Cerebellar cortex (tissue), 1 donor: ENCODE measurements at regions not wholly inside any gene's neighbourhood (a gene's known extent, or its start where the extent isn't known, plus 50 kb on each side); places are given as distances from the start of the nearest gene placed in this dataset.

ENCODE experiments used
- DNase-seq: peaks from one replicate; pipeline ENCODE4 v3.0.0-alpha.2; 2015; ENCODE audit warnings: low spot score

- no peak for DNase-seq
Observed at GRCh38 chr13:90403330-90404082, 944.0 kb upstream of the MIR17HG start.

DNA sequence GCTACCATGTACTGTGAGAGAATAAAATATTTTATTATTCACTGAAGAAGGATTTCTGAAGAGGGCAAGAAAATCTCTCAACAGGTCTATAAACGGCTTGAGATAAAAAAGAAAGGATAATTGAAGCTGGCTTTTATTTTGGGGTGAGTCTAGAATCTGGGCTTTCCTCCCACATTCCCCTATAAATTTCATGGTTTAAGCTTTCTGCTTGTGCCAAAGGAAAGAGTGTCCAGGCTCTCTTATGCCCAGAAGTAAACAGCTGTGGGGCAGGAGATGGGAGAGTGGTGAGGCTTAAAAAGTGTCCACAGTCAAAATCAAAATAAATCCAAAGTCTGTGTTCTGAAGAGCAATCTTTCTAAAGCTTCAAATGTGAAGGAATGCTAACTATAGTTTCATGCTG lies 942.2 kb upstream of the MIR17HG start:
- no peak for DNase-seq

DNA sequence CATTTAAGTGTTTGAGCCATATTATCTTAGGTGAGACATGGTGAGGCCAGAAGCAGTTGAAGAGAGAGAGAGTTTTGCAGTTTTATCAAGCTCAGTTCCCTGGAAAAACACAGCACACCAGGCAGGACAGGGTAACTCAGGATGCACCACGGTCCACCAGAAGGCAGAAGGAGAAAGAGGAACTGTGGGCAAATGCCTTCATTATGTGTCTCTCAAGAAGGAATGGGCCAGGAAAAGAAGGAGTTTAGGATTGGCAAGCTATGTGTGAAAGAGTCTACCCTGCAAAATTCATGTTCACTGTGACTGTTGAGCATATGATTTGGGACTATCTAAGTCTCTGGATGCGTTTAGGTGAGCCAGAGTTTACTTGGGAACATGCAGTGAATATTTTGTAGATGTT lies 934.5 kb upstream of the MIR17HG start:
- DNase-seq: no peak

DNA sequence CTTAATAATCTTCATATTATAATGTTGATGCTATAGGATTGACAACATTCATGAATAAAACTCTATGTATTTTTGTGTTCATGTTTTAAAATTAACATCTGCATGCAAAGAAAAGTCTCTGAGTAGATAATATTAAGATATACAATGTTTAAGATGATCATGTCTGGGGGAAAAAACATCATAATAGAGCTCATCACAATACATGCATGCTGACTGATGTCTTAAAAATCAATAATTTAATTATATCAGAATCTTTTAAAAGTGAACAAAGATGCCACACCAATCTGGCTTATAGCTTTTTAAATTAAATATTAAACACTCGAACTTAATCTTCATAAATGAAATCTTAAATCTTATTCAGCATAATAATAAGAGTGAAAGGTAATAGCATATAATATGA lies 933.9 kb upstream of the MIR17HG start:
- DNase-seq: no peak

DNA sequence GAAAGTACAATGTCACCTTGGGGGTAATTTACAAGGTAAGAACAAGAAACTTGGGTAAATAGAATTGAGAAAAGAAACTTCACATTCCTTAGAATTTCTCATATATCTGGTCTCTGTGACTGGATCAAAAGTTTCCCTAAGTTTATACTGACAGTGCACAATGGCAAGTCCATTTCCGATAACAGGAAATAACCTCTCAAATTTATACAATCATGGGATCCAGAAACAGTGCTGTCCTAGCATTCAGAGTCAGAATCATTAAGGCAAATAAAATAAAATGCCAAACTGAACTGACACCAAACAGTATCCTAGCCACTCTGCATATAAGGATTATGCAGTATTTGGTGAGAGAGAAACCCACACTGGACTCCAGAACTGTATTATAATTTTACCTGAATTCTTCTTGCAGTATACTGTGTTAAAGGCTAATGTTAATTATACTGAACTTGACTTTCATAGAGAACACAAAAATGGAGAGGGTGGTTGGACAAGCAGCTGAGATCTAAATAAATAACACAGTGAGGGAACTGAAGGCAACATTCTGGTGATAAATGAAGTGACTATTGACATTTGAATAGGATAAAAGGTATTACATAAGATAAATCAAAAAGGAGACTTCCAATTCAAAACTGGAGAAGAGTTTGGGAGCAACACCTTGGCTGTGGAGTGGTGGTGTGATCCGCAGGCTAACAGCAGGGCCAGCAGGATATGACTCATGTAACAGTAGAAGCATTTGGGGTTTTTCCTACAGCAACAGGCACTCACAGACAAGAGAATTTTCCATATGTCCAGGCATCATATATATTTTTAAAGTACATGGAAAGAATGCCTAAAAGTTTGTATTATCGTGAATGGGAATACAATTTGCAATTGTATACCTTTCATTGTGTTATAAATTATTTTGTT lies 932.5 kb upstream of the MIR17HG start:
- peak; percentile 61 for DNase-seq

DNA sequence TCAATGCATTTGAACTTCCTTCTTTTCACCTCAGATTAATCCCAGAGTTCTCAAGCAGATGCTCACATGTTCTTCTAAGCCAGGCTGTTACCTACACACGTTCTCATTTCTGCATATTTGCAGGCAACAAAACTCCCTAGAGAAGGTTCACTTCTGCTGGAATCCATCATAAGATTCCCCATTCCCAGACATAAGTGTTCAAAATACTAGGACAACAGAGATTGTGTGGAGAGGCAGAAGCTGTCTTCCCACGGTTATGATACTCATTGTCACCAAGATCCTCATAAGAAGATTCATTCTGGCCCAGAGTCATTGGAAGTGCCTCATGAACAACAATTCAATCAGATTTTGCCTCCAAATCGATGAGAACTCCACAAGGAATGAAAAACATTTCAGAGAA lies 931.6 kb upstream of the MIR17HG start:
- DNase-seq: peak; percentile 46

DNA sequence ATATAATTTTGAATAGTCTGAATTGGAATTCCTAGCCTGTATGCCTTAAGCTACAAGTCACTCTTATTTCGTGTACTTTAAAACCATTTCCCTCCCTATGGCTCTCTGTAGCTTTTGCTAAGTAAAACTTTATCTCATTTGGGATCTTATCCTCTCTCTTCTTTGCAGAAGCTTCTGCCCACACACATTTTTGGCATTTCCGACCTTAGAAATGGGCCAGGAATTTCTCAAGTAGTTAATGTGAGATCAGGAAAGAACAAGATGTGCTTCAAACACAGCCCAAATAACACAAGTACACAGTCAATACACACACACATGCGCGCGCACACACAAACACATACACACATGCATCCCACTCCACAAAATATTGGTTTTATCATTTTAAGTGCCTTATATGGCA lies 931.0 kb upstream of the MIR17HG start:
- DNase-seq: peak; percentile 67

- peak; percentile 56 for DNase-seq
Observed at GRCh38 chr13:90416938-90417337, 930.5 kb upstream of the MIR17HG start.

GRCh38 chr13:90420683-90421082 lies 926.8 kb upstream of the MIR17HG start:
- DNase-seq: no peak

GRCh38 chr13:90427322-90428272 lies 919.9 kb upstream of the MIR17HG start:
- no peak for DNase-seq

- DNase-seq: no peak
Observed at GRCh38 chr13:90428522-90429210, 918.8 kb upstream of the MIR17HG start.

DNA sequence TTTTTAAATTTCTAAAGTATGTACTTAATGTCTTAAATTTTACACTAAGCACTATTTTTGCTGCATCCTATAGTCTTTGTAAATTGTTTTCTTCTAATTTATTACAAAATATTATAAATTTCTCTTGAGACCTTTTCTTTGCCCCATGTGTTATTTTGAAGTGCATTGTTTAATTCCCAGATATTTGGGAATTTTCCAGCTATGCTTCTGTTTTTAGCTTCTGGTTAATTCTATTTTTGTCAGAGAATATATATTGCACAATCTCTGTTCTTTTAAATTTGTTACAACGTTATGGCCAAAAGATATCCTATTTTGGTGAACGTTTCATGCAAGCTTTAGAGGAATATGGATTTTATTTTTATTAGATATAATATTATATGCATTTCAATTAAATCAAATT lies 917.4 kb upstream of the MIR17HG start:
- no peak for DNase-seq

- no peak for DNase-seq
Observed at GRCh38 chr13:90436697-90437096, 910.8 kb upstream of the MIR17HG start.

DNA sequence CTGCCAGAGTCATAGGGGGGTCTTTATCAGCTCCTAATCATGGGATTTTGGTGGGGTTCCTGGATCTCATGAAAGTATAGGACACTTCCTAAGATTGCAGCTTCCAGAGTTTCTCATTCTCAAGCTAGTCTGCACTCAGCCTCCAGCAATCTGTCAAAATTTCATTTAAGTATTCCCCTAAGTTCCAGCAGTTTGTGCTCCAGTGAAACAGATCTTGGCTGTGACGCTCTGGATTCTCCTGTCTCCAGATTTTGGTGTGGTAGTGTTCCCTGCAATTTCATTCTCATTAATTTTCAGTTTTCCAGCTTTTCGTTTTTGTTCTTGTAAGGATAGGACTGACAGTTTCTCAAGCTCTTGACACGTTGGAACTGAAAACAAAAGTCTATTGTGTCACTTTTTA lies 908.9 kb upstream of the MIR17HG start:
- no peak for DNase-seq

DNA sequence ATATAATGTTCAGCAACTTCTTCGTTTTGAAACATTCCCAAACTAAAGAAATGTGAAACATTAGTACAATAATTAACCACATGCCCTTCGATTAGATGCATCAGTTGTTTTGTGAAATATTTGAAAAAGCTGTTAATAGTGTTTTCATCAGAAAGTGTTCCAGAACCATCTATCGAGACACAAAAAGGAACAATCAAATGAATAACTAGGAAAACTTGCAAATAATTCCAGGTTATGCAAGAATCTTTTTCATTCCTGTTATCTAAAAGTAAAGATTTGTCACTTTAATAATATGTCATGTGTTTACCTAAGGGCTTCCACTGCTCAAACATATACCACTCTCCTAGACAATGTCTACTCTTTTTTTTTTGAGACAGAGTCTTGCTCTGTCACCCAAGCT lies 904.2 kb upstream of the MIR17HG start:
- no peak for DNase-seq

DNA sequence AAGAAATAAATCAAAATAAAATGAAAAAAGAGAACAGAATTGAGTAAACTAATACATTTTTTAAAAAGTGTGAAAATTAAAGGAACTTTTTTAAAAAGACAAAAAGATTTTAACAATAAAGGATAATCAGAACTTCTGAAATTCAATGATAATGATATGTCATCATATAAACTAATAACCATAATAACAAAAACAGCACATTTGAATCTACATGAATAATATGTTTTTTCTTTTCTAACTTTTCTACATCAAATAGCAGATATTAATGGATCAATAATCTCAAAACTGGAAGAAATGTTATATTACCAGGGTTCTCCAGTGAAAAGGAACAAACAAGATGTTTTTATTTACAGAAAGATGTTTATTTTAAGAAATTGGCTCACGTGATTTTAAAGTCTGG lies 903.3 kb upstream of the MIR17HG start:
- DNase-seq: no peak

DNA sequence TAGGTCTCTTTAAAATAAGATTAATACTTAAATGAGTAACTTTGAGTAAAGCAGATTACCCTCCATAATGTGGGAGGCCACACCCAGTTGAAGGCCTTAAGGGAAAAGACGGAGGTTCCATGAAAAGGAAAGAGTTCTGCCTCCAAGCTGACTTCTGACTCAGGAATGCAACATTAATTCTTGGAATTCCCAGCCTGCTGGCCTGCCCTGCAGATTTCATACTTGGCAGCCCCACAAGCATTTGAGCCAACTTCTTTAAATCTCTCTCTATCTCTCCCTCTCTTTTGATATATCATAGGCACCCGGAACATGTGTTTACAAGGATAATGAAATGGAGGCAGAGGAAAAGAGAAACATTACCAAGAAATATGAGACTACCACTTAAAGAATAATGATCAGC lies 902.3 kb upstream of the MIR17HG start:
- peak; percentile 65 for DNase-seq

DNA sequence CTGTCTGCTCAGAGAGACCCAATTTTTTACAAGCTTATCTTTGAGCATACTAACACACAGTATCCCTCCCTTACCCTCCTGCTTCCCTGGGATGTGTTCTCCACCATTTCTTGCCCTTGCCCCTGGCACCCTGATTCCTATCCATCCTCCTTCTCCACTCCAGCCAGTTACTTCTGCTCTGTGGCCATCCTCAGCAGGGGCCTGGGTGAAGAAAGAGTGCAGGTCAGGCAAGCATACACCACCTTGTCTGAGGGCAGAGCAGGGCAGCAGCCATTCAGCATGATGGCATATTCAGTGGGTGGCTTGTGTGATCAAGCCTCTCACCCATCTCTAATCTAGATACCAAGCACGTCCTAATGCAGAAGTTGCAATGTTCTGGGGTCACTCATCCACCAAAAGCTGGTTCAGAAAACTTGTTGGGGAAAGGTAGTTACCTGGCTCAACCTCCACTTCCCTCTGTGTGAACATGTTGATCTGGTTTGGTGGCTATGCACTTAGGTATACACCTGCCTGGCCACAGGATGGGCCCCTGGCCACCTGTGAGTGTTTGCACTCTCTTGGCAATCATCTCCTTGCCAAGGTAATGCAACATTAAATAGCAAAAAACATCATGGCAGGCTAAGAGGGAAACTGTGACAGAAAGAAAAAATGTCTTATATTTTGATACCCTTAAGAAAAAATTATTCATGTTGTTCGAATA lies 900.3 kb upstream of the MIR17HG start:
- DNase-seq: no peak

- peak; percentile 66 for DNase-seq
Observed at GRCh38 chr13:90447734-90448101, 899.8 kb upstream of the MIR17HG start.

- peak; percentile 46 for DNase-seq
Observed at GRCh38 chr13:90448466-90449037, 898.9 kb upstream of the MIR17HG start.

GRCh38 chr13:90453342-90453741 lies 894.1 kb upstream of the MIR17HG start:
- no peak for DNase-seq
